GM18519 (cell line): ENCODE measurements at regions not wholly inside any gene's neighbourhood (a gene's known extent, or its start where the extent isn't known, plus 50 kb on each side); places are given as distances from the start of the nearest gene placed in this dataset.
"Not testable (repeated sequence)": the region's sequence is repeated elsewhere in the genome, so short reads cannot be mapped to it uniquely, and the experiment has no call there.

Source experiments
- ATAC-seq: cut with Tn5 transposase; IDR thresholded peaks from one replicate; pipeline ENCODE4 v1.9.1; 2021; ENCODE audit warnings: mild to moderate bottlenecking, moderate library complexity; ENCODE audit not compliant: unreplicated experiment, low FRiP score

DNA sequence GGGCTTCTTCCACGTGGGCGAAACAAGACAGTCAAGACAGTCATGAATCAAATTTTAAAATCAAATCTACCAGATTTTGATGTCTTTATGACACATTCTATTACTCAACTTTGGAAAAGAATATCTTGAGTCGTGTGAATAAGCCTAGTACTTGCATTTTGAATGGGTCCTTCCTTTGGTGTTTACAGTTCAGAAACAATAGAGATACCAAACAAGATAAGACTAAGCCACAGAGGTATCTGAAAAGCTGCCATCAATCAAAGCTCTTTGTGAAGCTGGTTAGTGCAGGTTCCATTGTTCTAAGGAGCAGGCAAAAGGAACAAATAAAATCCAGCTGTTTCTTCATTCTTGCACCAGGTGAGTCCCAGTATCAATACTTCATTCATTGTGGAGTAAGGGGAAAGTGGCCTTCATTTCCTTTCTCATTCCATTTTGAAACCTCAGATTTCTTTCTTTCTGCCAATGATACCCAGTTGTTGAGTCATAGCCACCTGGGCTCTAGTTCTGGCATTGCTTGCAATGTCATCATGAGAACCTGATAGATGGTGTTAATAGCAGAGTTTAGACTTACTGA, 151.7 kb upstream of the L3MBTL4 start:
- no peak for ATAC-seq

DNA sequence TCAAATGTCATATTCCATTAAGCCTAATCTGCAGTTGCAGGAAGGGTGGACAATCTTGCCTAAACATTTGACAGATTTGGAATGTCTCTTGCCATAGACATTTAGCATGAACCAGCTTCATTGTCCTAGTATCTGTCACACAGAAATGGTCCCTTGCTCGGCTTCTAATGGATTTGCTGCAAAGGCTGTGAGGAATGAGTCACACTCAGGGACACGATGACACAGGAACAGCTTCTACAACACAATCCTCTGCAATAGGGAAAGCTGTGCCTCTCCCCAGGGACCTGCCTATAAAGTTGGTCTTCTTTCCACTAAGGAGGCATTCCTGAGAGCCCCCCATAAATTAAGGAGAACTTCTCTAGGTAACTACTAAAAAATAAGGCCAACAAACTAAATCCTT, 155.1 kb upstream of the L3MBTL4 start:
- no peak for ATAC-seq

DNA sequence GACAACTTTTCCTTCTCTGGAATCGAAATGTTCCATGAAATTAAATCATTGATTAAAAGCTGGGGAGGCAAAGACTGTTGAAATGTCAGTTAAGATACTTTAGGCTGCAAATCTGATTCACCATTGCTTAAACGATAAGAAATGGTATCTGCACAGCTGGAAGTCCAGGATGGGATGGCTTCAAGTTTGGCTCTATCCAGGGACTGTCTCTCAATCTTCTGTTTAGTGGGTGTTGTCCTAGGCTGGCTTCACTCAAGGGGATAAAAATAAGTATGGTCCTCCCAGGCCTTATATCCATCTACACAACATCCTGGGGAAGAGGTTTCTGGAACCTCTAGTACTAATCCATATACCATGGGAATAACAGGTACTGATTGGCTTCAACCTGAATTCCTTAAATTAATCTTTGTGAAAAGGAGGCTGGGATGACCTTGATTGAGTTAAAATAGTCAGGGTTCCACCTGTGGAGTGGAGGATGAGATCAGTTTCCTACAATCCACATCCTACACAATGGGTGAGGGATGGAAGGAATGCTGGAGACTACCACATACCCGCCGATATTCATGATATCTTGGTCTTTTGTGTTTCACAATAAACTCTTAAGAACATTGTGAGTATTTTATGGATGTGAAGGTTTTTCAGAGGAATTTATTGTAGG, 156.0 kb upstream of the L3MBTL4 start:
- no peak for ATAC-seq

DNA sequence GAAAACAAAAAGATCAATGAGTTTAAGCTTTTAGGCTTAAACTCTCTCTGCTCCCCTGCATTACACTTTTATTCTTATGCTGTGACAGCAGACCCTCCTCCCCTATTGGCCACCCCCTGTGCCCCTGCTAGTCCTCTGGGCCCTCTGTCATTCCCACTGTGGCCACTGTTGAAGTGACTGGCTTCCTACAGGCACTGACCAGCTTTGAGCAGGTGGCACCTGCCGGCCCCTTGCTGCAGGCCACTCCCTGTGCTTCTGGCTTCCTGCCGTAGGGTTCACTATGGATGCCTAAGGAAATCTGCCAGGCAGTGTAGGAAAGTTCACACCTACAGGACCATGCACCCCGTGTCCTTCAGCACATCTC, 156.5 kb upstream of the L3MBTL4 start:
- ATAC-seq, result no peak

DNA sequence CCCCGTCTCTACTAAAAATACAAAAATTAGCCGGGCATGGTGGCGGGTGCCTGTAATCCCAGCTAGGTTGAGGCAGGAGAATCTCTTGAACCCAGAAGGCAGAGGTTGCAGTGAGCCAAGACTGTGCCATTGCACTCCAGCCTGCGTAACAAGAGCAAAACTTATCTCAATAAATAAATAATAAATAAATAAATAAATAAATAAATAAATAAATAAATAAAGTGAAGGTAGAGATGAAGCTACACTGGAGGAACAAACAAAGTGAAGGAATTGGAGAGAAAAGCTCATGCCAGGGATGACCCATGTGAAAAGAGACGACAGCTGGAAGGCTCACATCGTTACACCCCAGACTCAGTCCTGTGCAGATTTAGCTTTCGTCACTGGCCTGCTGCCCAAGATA, 157.3 kb upstream of the ARHGAP28 start:
- ATAC-seq, result not testable (repeated sequence)

DNA sequence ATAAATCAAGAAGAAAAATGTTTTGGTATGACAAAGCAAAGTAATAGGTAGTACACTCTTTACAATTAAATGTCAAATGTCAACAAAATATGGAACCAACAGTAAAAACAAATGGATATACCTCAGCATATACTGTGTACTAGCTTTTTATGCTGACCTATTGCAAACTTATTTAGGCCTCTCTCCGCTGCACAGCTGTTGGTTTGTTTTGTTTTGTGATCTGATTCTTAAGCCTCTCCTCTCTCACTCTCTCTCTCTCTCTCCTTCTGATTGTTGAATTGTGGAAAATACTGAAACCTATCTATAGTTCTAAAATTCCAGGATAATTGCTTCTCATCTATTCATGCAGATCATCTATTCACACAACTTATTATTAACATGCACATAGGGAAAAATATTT, 154.9 kb upstream of the ARHGAP28 start:
- ATAC-seq, result no peak

DNA sequence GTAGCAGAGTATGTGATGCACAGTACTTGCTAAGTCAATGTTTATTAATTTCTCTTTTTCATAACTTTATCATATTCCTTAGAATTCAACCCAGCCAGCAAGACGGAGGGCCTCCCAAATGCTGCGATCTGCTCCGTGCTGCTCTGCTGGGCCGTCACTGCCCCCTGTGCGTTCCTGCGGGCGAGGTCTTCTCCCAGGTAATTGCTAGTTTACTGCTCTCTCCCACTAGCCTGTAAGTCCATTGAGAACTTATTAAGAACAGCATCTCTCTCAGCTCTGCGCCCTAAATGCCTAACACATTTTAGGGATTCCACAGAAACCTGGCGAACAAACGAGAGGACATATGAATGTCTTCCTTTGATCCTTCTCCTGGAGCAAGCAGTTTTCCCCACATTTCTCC, 153.6 kb upstream of the ARHGAP28 start:
- ATAC-seq, result no peak

DNA sequence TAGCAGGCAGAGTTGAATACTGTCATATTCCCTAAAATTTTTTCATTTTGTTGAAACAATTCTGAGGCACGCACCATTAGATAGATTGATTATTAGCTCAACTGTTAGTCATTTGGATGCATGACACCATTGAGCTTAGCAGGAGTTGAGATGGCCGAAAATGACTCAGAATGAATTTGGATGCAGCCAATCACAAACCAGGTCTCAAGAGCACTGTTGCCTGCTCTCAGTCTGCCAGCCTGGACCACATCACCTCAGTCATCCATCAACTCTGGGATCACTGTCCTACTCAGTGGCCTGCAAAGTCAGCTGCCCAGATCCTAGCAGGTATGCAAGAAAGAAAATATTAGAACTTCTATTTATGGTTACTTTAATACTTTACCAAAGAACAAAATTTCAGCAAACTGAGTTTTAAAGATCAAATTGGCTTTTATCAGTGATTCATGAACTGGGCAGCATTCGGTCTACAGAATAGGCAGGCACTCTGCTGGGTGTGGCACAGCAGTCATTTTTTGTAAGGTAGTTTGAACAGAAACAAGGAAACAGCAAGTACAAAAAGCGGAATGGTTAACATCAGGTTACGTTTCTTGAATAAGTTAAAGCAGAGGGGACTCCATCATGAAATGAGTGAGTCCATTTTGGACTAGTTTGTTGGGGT, 152.7 kb upstream of the ARHGAP28 start:
- no peak for ATAC-seq

DNA sequence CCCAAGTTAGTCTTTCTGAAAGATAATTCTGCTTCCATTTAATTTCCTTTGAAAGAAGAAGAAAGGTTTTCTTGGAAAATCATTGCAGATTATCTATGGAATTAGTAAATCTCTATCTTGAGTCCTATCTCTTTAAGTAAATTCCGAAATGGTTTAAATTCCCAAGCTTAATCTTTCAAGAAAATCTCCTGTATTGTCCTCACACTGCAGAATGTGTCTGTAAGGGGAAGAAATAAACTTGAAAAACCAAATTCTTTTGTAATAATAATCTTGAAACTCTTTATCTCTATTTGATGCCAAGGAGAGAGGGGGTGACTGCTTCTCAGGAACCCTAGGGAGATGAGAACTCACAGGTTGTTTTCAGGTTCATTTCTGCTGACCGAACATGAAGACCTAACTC, 150.8 kb upstream of the ARHGAP28 start:
- no peak for ATAC-seq

DNA sequence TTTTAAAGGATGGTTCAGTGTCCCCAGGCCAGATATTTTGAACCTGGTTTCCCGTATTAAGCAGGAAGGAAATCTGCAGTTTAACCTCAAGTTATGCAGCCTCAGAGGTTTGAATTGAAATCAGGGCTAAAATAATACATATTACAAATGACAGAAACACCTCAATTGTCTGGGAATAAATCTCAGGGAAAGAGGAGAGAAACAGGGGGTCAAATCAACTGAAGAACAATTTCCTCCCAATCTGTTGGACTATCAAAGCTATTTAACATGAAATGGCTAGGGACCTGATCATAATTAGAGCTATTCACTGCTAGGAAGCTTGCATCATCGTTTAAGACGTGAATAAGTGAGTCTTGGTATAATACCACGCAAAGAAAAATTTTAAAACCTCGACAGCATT, 150.0 kb upstream of the ARHGAP28 start:
- ATAC-seq, result no peak

DNA sequence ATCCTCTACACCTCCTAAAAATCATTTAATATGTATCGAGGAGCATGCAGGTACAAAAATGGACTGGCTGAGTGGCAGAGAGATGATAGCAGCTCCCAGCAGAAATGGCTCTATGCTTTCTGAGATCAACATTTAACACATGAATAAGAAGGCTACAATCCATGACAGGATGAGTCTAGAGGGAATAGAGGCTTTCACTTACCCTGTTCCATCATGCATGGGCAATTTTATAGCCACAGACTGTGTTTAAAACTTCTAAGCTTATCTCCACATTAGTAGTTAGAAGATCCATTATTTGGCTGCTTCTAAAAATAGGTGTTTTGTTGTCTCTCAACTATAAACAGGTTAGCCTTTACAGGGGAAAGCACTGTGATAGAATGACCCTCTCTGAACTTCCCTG, 149.1 kb upstream of the ARHGAP28 start:
- ATAC-seq, result no peak

DNA sequence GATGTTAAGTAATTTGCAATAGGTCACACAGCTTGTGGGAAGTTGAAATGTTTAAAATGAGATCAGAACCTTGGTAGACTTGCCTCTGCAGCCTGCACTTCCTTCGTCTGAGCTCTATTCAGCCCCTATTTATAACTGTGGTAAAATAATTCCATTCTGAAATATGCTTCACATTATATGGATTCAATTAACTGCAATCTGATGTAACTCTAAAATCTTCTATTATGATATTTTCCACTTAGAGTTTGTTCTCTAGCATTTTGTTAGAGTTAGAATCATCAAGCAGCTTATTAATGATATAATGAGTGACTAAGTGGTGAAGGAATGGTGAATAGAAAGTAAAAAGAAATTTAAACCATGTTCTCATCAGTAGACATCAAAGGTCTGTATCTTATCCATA, 139.6 kb upstream of the ARHGAP28 start:
- no peak for ATAC-seq

DNA sequence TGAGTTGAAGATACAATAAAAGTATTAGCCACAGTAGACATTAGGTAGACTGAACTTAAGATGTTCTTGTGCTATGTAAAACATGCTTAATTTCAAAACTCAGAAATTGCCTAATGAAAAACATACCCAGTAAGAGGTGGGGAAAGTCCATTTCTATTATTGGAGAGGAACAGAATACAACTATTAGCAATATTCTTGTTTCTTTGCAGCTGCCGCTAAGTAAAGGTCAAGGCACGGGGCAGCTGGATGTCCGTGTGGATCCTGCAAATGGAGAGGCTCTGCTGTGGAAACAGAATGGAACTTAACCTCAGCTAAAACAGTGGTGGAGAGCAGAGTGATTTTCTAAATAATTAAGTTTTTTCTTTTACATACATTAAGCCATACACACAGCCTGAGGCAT, 139.2 kb upstream of the ARHGAP28 start:
- ATAC-seq, result no peak

DNA sequence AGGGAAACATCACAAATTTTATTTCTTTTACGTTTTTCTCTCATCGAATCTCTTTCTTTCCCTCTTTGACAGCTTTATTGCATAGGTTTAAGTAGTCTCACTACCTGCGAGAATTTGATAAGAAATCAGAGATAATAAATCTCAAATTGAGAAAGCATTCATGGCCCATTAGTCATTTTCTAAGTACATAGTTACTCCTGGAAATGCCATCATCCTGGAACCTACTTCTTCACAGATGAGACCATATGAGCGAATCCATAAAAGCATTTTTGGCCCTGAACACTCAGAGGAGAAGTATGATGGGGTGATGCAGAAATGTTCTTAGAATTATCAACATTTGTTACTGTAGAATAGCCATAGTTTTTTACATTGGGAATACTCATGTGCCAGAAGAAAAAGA, 138.0 kb upstream of the ARHGAP28 start:
- no peak for ATAC-seq

DNA sequence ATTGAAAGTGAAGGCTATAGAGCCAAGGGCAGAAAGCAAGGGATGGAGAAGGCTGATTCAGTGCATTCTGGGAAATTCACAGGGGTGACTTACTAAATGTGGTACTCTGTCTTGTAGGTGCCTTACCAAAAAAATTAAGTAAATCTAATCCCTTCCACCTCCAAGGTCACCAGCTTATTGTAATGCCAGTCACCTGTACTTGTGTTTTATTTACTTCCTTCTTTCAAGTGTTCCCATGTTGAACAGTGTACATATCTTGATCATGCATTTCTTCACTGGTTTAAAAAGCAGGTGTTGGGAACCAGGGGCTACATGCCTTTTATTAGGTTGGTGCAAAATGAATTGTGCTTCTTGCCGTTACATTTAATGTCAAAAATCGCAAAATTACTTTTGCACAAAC, 137.0 kb upstream of the ARHGAP28 start:
- no peak for ATAC-seq

DNA sequence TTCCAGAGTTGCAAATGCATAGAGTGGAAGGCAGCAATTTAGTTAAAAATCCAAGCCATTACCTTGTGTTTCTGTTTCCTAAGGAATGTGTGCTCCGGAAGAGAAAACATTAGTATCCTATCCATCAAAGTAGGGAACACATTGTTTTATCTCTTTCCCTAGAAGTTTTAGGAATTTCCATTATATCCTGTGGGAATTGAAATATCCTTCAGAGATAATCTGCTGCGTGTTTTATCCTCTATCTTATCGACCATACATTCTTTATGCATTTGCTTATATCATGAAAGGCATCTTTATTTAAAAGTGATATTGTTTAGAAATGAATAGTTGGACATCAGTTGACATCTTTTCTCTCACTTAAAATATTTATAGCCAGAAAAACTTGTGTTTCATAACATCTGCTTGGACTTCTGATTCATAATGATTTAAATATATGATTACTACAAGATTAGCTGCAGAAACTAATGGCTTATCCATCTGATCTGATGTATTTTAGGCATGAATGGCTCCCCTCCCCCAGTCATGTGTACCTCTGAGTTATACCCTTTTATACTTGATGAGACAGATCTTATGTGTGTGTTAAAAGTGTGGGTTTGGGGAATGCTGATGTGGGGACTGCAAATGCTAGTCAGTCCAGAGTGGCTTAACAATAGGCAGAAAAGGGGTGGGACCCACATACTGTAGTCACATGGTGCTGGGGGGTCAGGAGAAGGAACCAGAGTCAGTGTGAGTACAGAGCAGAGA, 136.2 kb upstream of the ARHGAP28 start:
- ATAC-seq, result no peak

DNA sequence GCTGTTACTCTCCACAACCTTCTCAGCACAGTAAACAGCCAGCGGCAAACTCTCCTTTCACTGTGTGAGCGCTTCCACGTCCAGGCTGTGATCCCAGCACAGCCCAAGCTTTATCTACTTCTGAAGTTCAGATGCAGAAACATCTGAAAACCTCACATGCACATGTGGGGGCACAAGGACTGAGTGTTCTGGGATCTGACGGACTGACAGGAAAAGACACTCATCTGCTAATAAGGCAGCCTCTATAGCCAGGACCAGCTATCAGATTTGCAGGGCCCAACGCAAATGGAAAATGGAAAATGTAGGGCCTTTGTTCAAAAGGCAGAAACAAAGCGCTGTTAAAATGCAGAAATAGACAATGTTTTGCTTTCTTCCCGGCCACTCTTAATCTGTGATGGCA, 133.8 kb upstream of the ARHGAP28 start:
- ATAC-seq, result no peak

DNA sequence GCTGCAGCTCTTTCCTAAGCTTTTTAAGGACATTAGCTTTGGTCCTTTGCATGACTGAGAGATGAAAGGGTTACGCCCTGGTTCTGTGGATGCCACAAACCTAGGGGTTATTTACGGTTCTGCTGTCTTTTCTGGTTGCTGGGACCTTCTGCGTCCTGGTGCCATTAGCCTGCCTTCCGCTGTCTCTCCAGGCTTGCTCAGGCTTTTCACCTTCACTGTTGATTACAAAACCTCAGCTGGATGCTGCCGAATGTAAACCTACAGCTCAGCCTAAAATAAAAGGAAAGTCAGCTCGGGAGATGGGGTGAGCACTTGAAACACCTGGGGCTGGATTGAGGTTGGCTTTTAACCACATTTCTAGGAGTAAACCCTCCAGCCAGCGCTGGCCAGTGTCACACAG, 130.9 kb upstream of the ARHGAP28 start:
- no peak for ATAC-seq

DNA sequence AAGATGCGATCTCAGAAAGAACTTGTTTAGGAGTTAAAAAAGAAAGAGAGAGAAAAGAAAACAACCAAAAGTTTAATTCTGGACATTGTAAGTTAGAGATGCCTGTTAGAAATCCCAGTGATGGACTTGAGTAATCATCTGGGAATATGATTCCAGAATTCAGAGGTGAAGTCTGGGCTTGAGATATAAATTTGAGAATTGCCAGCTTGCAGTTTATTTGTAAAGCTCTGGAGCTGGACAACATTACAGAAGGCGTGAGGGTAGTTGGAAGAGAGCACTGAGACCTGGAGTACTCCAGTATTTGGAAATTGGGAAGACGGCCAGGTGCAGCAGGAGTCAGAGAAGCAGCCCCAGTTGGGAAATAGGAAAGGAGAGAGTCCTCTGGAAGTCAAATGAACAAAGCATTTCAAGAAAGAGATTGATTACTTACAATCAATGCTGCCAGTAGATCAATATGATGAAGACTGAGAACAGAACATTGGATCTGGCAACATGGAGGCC, 128.8 kb upstream of the ARHGAP28 start:
- no peak for ATAC-seq

DNA sequence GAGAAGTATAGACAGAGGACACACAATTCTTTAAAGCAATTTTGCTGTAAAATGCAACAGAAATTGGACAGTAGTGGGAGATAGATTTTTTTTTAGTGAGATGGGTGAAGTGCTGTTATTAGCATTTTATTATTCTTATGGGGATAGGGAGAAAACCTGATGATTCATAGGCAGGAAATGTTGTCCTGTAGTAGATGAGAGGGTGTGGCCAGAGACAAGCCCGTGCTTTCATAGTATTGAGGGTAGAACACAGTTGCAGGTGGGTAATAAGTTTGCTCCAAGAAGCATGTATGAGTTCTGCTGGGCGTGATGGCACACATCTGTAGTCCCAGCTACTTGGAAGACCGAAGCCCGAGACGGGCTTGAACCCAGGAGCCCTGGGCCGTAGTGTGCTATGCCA, 128.3 kb upstream of the ARHGAP28 start:
- ATAC-seq, result no peak

DNA sequence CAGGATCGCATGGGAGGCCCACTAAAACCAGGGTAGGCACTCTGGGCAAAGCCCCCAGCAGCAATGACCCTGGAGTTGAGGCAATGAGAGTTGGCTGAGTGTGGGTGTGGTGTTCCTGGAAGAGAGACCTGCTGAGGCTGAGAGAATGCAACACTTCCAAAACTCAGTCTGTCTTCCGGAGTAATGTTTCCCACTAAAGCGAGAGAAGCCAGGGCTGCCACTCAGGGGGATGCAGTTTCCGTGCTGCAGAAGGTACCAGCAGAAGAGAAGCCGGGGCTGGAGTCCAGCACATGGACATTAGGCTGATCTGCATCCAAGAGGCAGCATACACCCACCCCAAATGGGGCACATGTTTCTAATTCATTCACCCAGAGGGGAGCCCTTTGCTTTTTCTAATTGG, 127.2 kb upstream of the ARHGAP28 start:
- ATAC-seq, result no peak

DNA sequence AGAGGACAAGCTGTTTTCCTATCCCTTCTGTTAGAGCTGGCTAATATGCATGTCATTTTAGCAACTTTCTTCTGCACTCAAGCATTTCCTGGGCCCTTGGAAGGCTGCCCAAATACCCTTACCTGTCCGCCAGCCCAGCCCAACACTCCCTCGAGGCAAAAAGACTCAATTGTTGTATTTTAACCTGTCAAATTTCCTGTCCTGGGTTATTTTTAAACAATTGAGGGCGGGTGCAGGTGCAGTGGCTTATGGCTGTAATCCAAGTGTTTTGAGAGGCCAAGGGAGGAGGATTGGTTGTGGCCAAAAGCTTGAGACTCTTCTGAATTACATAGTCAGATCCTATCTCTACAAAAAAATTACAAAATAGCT, 125.0 kb upstream of the ARHGAP28 start:
- no peak for ATAC-seq
